ENCODE measurements at regions not wholly inside any gene's neighbourhood (a gene's known extent, or its start where the extent isn't known, plus 50 kb on each side); places are given as distances from the start of the nearest gene placed in this dataset.

GRCh38 chr9:134498814-134499166 is 142.8 kb upstream of the COL5A1 start:
- H3K79me2 ChIP-seq (ENCODE audit: insufficient read depth, low read length) = no peaks in the 10 kb centered on the region
- no peaks in the 10 kb centered on the region for H3K9me3 ChIP-seq (ENCODE audit: insufficient read depth, low read depth, low read length)
- no peak for TF ChIP-seq EZH2phosphoT487 (IDR thresholded peaks at IDR 0.05; ENCODE audit: borderline replicate concordance)
- TF ChIP-seq, protein P1, sequence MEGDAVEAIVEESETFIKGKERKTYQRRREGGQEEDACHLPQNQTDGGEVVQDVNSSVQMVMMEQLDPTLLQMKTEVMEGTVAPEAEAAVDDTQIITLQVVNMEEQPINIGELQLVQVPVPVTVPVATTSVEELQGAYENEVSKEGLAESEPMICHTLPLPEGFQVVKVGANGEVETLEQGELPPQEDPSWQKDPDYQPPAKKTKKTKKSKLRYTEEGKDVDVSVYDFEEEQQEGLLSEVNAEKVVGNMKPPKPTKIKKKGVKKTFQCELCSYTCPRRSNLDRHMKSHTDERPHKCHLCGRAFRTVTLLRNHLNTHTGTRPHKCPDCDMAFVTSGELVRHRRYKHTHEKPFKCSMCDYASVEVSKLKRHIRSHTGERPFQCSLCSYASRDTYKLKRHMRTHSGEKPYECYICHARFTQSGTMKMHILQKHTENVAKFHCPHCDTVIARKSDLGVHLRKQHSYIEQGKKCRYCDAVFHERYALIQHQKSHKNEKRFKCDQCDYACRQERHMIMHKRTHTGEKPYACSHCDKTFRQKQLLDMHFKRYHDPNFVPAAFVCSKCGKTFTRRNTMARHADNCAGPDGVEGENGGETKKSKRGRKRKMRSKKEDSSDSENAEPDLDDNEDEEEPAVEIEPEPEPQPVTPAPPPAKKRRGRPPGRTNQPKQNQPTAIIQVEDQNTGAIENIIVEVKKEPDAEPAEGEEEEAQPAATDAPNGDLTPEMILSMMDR (conservative IDR thresholded peaks at IDR 0.05; ENCODE audit: low read length) = no peak
- no peak overlapping the region for H3K4me2 ChIP-seq (ENCODE audit: low read depth, low read length, poor library complexity, severe bottlenecking)
- H3K36me3 ChIP-seq (ENCODE audit: insufficient read depth, low read length) = no peaks in the 10 kb centered on the region
- H4K20me1 ChIP-seq (ENCODE audit: insufficient read depth, low read length, poor library complexity, severe bottlenecking) = no peaks in the 10 kb centered on the region
- H3K9me2 ChIP-seq (replicated peaks; ENCODE audit: low read depth, low read length) = no peaks in the 10 kb centered on the region
- no peak overlapping the region for H3K9ac ChIP-seq (ENCODE audit: low read depth, low read length, poor library complexity, severe bottlenecking)
- H3K4me1 ChIP-seq (ENCODE audit: insufficient read depth, low read length, poor library complexity, severe bottlenecking) = peaks cover 13% of the 10 kb centered on the region
- no peaks in the 10 kb centered on the region for H3F3A ChIP-seq (ENCODE audit: low read depth)
- H3K27me3 ChIP-seq (ENCODE audit: insufficient read depth, low read length, poor library complexity, severe bottlenecking) = no peaks in the 10 kb centered on the region
- H3K4me3 ChIP-seq (ENCODE audit: low read length, poor library complexity, severe bottlenecking) = no peak overlapping the region
- no peak overlapping the region for H2AFZ ChIP-seq (ENCODE audit: low read length)

DNA sequence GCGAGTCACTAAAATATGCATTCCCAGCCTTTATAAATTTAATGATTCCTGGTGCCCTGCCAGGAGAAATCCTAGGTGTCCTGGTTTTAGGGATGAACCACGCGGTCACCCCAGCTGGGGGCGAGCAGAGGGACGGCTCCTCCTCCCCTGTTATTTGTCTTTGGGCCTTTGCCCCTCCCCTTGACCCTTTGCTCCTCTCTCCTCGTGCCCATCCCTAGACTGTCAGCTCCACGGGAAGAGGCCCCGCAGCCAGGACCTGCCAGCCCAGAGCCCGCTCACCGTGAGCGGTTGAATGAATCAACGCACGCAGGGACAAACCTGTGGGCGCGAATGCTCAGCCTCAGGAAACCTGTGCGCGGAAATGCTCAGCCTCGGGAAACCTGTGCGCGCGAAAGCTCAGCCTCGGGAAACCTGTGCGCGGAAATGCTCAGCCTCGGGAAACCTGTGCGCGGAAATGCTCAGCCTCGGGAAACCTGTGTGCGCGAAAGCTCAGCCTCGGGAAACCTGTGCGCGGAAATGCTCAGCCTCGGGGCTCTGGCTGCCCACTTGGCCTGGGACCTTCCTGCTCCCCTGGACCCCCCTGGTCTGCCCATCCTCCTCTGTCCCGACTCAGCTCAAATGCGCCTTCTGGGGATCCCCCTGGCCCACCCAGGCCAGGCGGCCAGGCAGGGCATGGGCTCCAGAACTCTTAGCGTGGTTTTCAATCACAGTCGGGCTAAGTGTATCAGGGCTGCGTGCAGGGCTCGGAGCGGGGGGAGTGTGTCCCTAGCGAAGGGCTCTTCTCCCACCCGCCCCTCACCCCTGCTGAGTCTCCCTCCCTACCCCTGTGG is 140.5 kb upstream of the COL5A1 start:
- Histone ChIP-seq H3K9me2 (replicated peaks; ENCODE audit: low read depth, low read length) (no peaks in the 10 kb centered on the region), H3K4me1 (ENCODE audit: insufficient read depth, low read length, poor library complexity, severe bottlenecking) (peaks cover 13% of the 10 kb centered on the region), H3K36me3 (ENCODE audit: insufficient read depth, low read length) (no peaks in the 10 kb centered on the region), H3F3A (ENCODE audit: low read depth) (no peaks in the 10 kb centered on the region), H3K9me3 (ENCODE audit: insufficient read depth, low read depth, low read length) (no peaks in the 10 kb centered on the region), H3K4me3 (ENCODE audit: low read length, poor library complexity, severe bottlenecking) (no peak overlapping the region), H2AFZ (ENCODE audit: low read length) (no peak overlapping the region), H3K4me2 (ENCODE audit: low read depth, low read length, poor library complexity, severe bottlenecking) (no peak overlapping the region), H3K9ac (ENCODE audit: low read depth, low read length, poor library complexity, severe bottlenecking) (no peak overlapping the region), H3K27me3 (ENCODE audit: insufficient read depth, low read length, poor library complexity, severe bottlenecking) (no peaks in the 10 kb centered on the region), H4K20me1 (ENCODE audit: insufficient read depth, low read length, poor library complexity, severe bottlenecking) (no peaks in the 10 kb centered on the region), H3K79me2 (ENCODE audit: insufficient read depth, low read length) (no peaks in the 10 kb centered on the region)
- TF ChIP-seq EZH2phosphoT487 (IDR thresholded peaks at IDR 0.05; ENCODE audit: borderline replicate concordance) = no peak
- TF ChIP-seq, protein P1 (conservative IDR thresholded peaks at IDR 0.05; ENCODE audit: low read length) = no peak

- no peaks in the 10 kb centered on the region for H3K79me2 ChIP-seq (ENCODE audit: insufficient read depth, low read length)
- H3F3A ChIP-seq (ENCODE audit: low read depth) = no peaks in the 10 kb centered on the region
- H3K9me3 ChIP-seq (ENCODE audit: insufficient read depth, low read depth, low read length) = no peaks in the 10 kb centered on the region
- no peak overlapping the region for H2AFZ ChIP-seq (ENCODE audit: low read length)
- H3K4me1 ChIP-seq (ENCODE audit: insufficient read depth, low read length, poor library complexity, severe bottlenecking) = peaks cover 13% of the 10 kb centered on the region
- no peak overlapping the region for H3K4me2 ChIP-seq (ENCODE audit: low read depth, low read length, poor library complexity, severe bottlenecking)
- H4K20me1 ChIP-seq (ENCODE audit: insufficient read depth, low read length, poor library complexity, severe bottlenecking) = no peaks in the 10 kb centered on the region
- no peak overlapping the region for H3K4me3 ChIP-seq (ENCODE audit: low read length, poor library complexity, severe bottlenecking)
- H3K36me3 ChIP-seq (ENCODE audit: insufficient read depth, low read length) = no peaks in the 10 kb centered on the region
- H3K27me3 ChIP-seq (ENCODE audit: insufficient read depth, low read length, poor library complexity, severe bottlenecking) = no peaks in the 10 kb centered on the region
- H3K9ac ChIP-seq (ENCODE audit: low read depth, low read length, poor library complexity, severe bottlenecking) = no peak overlapping the region
- TF ChIP-seq, protein P1 (conservative IDR thresholded peaks at IDR 0.05; ENCODE audit: low read length) = no peak
- no peak for TF ChIP-seq EZH2phosphoT487 (IDR thresholded peaks at IDR 0.05; ENCODE audit: borderline replicate concordance)
- H3K9me2 ChIP-seq (replicated peaks; ENCODE audit: low read depth, low read length) = no peaks in the 10 kb centered on the region
Observed at GRCh38 chr9:134501761-134502265, 139.8 kb upstream of the COL5A1 start.
